ENCODE measurements at regions not wholly inside any gene's neighbourhood (a gene's known extent, or its start where the extent isn't known, plus 50 kb on each side); places are given as distances from the start of the nearest gene placed in this dataset.

GRCh38 chr9:78490231-78490630 is 193.3 kb downstream of the PSAT1 start:
- no peak for DNase-seq (ENCODE audit: low read depth in 1 of 2, low spot score in 2 of 2)
- no peak overlapping the region for H3K27ac ChIP-seq

GRCh38 chr9:78491402-78491801 is 194.5 kb downstream of the PSAT1 start:
- no peak overlapping the region for H3K27ac ChIP-seq
- H3K4me3 ChIP-seq, result no peak overlapping the region
- no peaks in the 10 kb centered on the region for H3K4me1 ChIP-seq (replicated peaks)
- no peak for DNase-seq (ENCODE audit: low read depth in 1 of 2, low spot score in 2 of 2)
- H3K27me3 ChIP-seq (replicated peaks), result no peaks in the 10 kb centered on the region
- no peaks in the 10 kb centered on the region for H3K36me3 ChIP-seq
- H3K9me3 ChIP-seq (replicated peaks), result no peaks in the 10 kb centered on the region

More at GRCh38 chr9:78490231-78490630, 193.3 kb downstream of the PSAT1 start:
- no peak overlapping the region for H3K4me3 ChIP-seq
- H3K27me3 ChIP-seq (replicated peaks), result no peaks in the 10 kb centered on the region
- no peaks in the 10 kb centered on the region for H3K9me3 ChIP-seq (replicated peaks)
- no peaks in the 10 kb centered on the region for H3K36me3 ChIP-seq
- no peaks in the 10 kb centered on the region for H3K4me1 ChIP-seq (replicated peaks)

- Histone ChIP-seq H3K9me3 (replicated peaks) (no peaks in the 10 kb centered on the region), H3K27ac (no peak overlapping the region), H3K36me3 (no peaks in the 10 kb centered on the region), H3K27me3 (replicated peaks) (no peaks in the 10 kb centered on the region), H3K4me1 (replicated peaks) (no peaks in the 10 kb centered on the region), H3K4me3 (no peak overlapping the region)
- DNase-seq (ENCODE audit: low read depth in 1 of 2, low spot score in 2 of 2), result no peak
These were observed 196.3 kb downstream of the PSAT1 start for GRCh38 chr9:78493166-78493742.

- Histone ChIP-seq H3K27me3 (replicated peaks) (no peaks in the 10 kb centered on the region), H3K4me3 (no peak overlapping the region), H3K36me3 (no peaks in the 10 kb centered on the region), H3K27ac (no peak overlapping the region), H3K4me1 (replicated peaks) (no peaks in the 10 kb centered on the region), H3K9me3 (replicated peaks) (no peaks in the 10 kb centered on the region)
- no peak for DNase-seq (ENCODE audit: low read depth in 1 of 2, low spot score in 2 of 2)
These were observed 205.6 kb downstream of the PSAT1 start for GRCh38 chr9:78502566-78502965.

GRCh38 chr9:78505546-78505945 is 208.6 kb downstream of the PSAT1 start:
- no peak overlapping the region for H3K27ac ChIP-seq
- no peak overlapping the region for H3K4me3 ChIP-seq
- no peaks in the 10 kb centered on the region for H3K4me1 ChIP-seq (replicated peaks)
- H3K36me3 ChIP-seq, result no peaks in the 10 kb centered on the region
- H3K9me3 ChIP-seq (replicated peaks), result no peaks in the 10 kb centered on the region
- no peaks in the 10 kb centered on the region for H3K27me3 ChIP-seq (replicated peaks)
- no peak for DNase-seq (ENCODE audit: low read depth in 1 of 2, low spot score in 2 of 2)

GRCh38 chr9:78507037-78507436 is 210.1 kb downstream of the PSAT1 start:
- Histone ChIP-seq H3K36me3 (no peaks in the 10 kb centered on the region), H3K4me3 (no peak overlapping the region), H3K27ac (no peak overlapping the region), H3K9me3 (replicated peaks) (no peaks in the 10 kb centered on the region), H3K27me3 (replicated peaks) (no peaks in the 10 kb centered on the region), H3K4me1 (replicated peaks) (no peaks in the 10 kb centered on the region)
- DNase-seq (ENCODE audit: low read depth in 1 of 2, low spot score in 2 of 2), result no peak

- Histone ChIP-seq H3K4me3 (no peak overlapping the region), H3K36me3 (no peaks in the 10 kb centered on the region), H3K4me1 (replicated peaks) (no peaks in the 10 kb centered on the region), H3K9me3 (replicated peaks) (no peaks in the 10 kb centered on the region; the same call in 1 of the 2 replicates), H3K27me3 (replicated peaks) (no peaks in the 10 kb centered on the region), H3K27ac (no peak overlapping the region)
- DNase-seq (ENCODE audit: low read depth in 1 of 2, low spot score in 2 of 2), result no peak
These were observed 213.1 kb downstream of the PSAT1 start for GRCh38 chr9:78510035-78510434.

- no peak for DNase-seq (ENCODE audit: low read depth in 1 of 2, low spot score in 2 of 2)
- Histone ChIP-seq H3K4me1 (replicated peaks) (no peaks in the 10 kb centered on the region), H3K36me3 (no peaks in the 10 kb centered on the region), H3K4me3 (no peak overlapping the region), H3K27ac (no peak overlapping the region), H3K27me3 (replicated peaks) (no peaks in the 10 kb centered on the region), H3K9me3 (replicated peaks) (no peaks in the 10 kb centered on the region; the same call in none of the 2 replicates)
These were observed 218.2 kb downstream of the PSAT1 start for GRCh38 chr9:78515108-78515507.

- no peak overlapping the region for H3K4me3 ChIP-seq
- H3K27me3 ChIP-seq (replicated peaks), result no peaks in the 10 kb centered on the region
- DNase-seq (ENCODE audit: low read depth in 1 of 2, low spot score in 2 of 2), result no peak
- no peaks in the 10 kb centered on the region; the same call in none of the 2 replicates for H3K9me3 ChIP-seq (replicated peaks)
- H3K36me3 ChIP-seq, result no peaks in the 10 kb centered on the region
- no peak overlapping the region for H3K27ac ChIP-seq
- H3K4me1 ChIP-seq (replicated peaks), result no peaks in the 10 kb centered on the region
These were observed 222.9 kb downstream of the PSAT1 start for GRCh38 chr9:78519786-78520185.

GRCh38 chr9:78521680-78522079 is 224.8 kb downstream of the PSAT1 start:
- no peaks in the 10 kb centered on the region for H3K4me1 ChIP-seq (replicated peaks)
- no peak for DNase-seq (ENCODE audit: low read depth in 1 of 2, low spot score in 2 of 2)
- no peaks in the 10 kb centered on the region for H3K36me3 ChIP-seq
- H3K9me3 ChIP-seq (replicated peaks), result no peaks in the 10 kb centered on the region; the same call in 1 of the 2 replicates
- H3K4me3 ChIP-seq, result no peak overlapping the region
- H3K27me3 ChIP-seq (replicated peaks), result no peaks in the 10 kb centered on the region
- H3K27ac ChIP-seq, result no peak overlapping the region

GRCh38 chr9:78525986-78526560 is 229.1 kb downstream of the PSAT1 start:
- no peaks in the 10 kb centered on the region; the same call in 1 of the 2 replicates for H3K9me3 ChIP-seq (replicated peaks)
- H3K27me3 ChIP-seq (replicated peaks), result no peaks in the 10 kb centered on the region
- DNase-seq (ENCODE audit: low read depth in 1 of 2, low spot score in 2 of 2), result no peak
- no peak overlapping the region for H3K4me3 ChIP-seq
- H3K36me3 ChIP-seq, result no peaks in the 10 kb centered on the region
- no peaks in the 10 kb centered on the region for H3K4me1 ChIP-seq (replicated peaks)
- no peak overlapping the region for H3K27ac ChIP-seq

- no peaks in the 10 kb centered on the region for H3K36me3 ChIP-seq
- H3K4me1 ChIP-seq (replicated peaks), result peaks cover 6% of the 10 kb centered on the region; the same call in 1 of the 2 replicates
- no peaks in the 10 kb centered on the region for H3K27me3 ChIP-seq (replicated peaks)
- no peaks in the 10 kb centered on the region for H3K9me3 ChIP-seq (replicated peaks)
- H3K4me3 ChIP-seq, result no peak overlapping the region
- DNase-seq (ENCODE audit: low read depth in 1 of 2, low spot score in 2 of 2), result no peak
- no peak overlapping the region for H3K27ac ChIP-seq
These were observed 236.6 kb downstream of the PSAT1 start for GRCh38 chr9:78533500-78533899.

GRCh38 chr9:78539188-78539587 is 242.3 kb downstream of the PSAT1 start:
- no peak overlapping the region for H3K4me3 ChIP-seq
- peak overlapping the region; percentile 47 for H3K27ac ChIP-seq
- H3K4me1 ChIP-seq (replicated peaks), result peaks cover 21% of the 10 kb centered on the region
- no peaks in the 10 kb centered on the region for H3K27me3 ChIP-seq (replicated peaks)
- H3K9me3 ChIP-seq (replicated peaks), result no peaks in the 10 kb centered on the region
- no peaks in the 10 kb centered on the region for H3K36me3 ChIP-seq
- DNase-seq (ENCODE audit: low read depth in 1 of 2, low spot score in 2 of 2), result no peak

GRCh38 chr9:78539904-78540303 is 243.0 kb downstream of the PSAT1 start:
- Histone ChIP-seq H3K27me3 (replicated peaks) (no peaks in the 10 kb centered on the region), H3K9me3 (replicated peaks) (no peaks in the 10 kb centered on the region), H3K27ac (peak overlapping the region; percentile 47), H3K36me3 (no peaks in the 10 kb centered on the region), H3K4me1 (replicated peaks) (peaks cover 21% of the 10 kb centered on the region), H3K4me3 (no peak overlapping the region)
- peak; percentile 66 to 80 for DNase-seq (ENCODE audit: low read depth in 1 of 2, low spot score in 2 of 2)
